K562 (cell line): ENCODE measurements at regions not wholly inside any gene's neighbourhood (a gene's known extent, or its start where the extent isn't known, plus 50 kb on each side); places are given as distances from the start of the nearest gene placed in this dataset.

Experiments used
- ATAC-seq: fragments of 200-7000 bp; cut with Tn5 transposase; 3 replicates; pipeline ENCODE4 v1.9.1; 2020; ENCODE audit warnings: moderate library complexity
- BruUV-seq: library from RNA; stranded (reverse); fragments of 400-500 nt; replicated peaks from 2 replicates; lab custom pipeline; 2021; lab: Mats Ljungman, UMichigan
- CTCF ChIA-PET: fragments of 300-600 bp; formaldehyde crosslinking; extraction: SDS; loops from one replicate; lab custom pipeline; 2021; ENCODE audit warnings: low intra/inter-chr PET ratio; lab: Yijun Ruan, JAX
- POLR2A ChIA-PET: fragments of 300-600, 350-650 bp; sonication (Branson Sonifier 250); formaldehyde crosslinking; extraction: SDS; loops from one replicate; lab custom pipeline; 2021; ENCODE audit warnings: antibody characterized with exemption, inconsistent platforms; lab: Yijun Ruan, JAX
- DNase-seq, 4 experiments: peaks; one replicate each; pipeline versions ENCODE4 v3.0.0 to v3.0.0-alpha.2; 2011 to 2018; ENCODE audit warnings: low spot score in 3 of 4, mixed read lengths in 3 of 4; ENCODE audit errors: extremely low read depth in 1 of 4
- FAIRE-seq: peaks from 2 replicates; lab custom pipeline; 2011; peaks lifted over from hg19 to GRCh38; lab: Jason Lieb, UNC
- H2AFZ ChIP-seq: 2 replicates; pipeline ENCODE4 v1.6.0; 2011; ENCODE audit warnings: low read depth, low read length, control low read depth, inconsistent platforms
- H3K27ac ChIP-seq: fragments of 200-600 bp; 3 replicates; pipeline ENCODE4 v1.8.0; 2011; ENCODE audit warnings: low read depth, mild to moderate bottlenecking, control low read depth, inconsistent platforms, low read length, moderate library complexity, mixed read lengths; ENCODE audit errors: extremely low read depth
- H3K27me3 ChIP-seq, 2 experiments: fragments of 300-600 bp in 1 of 2; 2 replicates in 1 of 2; 3 replicates in 1 of 2; pipeline versions ENCODE4 v1.6.0 to v1.8.0; 2011; ENCODE audit warnings: inconsistent platforms in 2 of 2, low read length in 2 of 2, mild to moderate bottlenecking in 1 of 2, mixed read lengths in 1 of 2, moderate library complexity in 1 of 2; ENCODE audit not compliant: control insufficient read depth in 2 of 2, insufficient read depth in 2 of 2
- H3K36me3 ChIP-seq: fragments of 300-600 bp; 3 replicates; pipeline ENCODE4 v1.8.0; 2011; ENCODE audit warnings: mild to moderate bottlenecking, low read length, inconsistent platforms; ENCODE audit not compliant: control insufficient read depth, insufficient read depth
- H3K4me1 ChIP-seq, 2 experiments: fragments of 200-600 bp in 1 of 2; replicated peaks in 1 of 2; 2 replicates in 1 of 2; 3 replicates in 1 of 2; pipeline versions ENCODE4 v1.5.1 to v1.8.0; 2011; ENCODE audit warnings: inconsistent platforms in 2 of 2, low read length in 2 of 2, mild to moderate bottlenecking in 1 of 2, mixed read lengths in 1 of 2, moderate library complexity in 1 of 2; ENCODE audit not compliant: control insufficient read depth in 2 of 2, insufficient read depth in 2 of 2
- H3K4me2 ChIP-seq: 2 replicates; pipeline ENCODE4 v1.6.1; 2011; ENCODE audit warnings: low read length, control low read depth, inconsistent platforms, mixed read lengths; ENCODE audit not compliant: insufficient read depth
- H3K4me3 ChIP-seq: fragments of 200-600 bp; sonication (generic), shearing (Covaris generic); 2 replicates; pipeline ENCODE4 v1.5.1; 2016; ENCODE audit warnings: control low read depth, inconsistent platforms
- H3K79me2 ChIP-seq: fragments of 200-600 bp; 3 replicates; pipeline ENCODE4 v1.8.0; 2011; ENCODE audit warnings: low read length, inconsistent platforms; ENCODE audit not compliant: control insufficient read depth, insufficient read depth
- H3K9ac ChIP-seq, 2 experiments: 2 replicates each; pipeline versions ENCODE4 v1.6.0 to v1.6.1; 2011; ENCODE audit warnings: low read depth in 2 of 2, low read length in 2 of 2, control low read depth in 1 of 2, inconsistent platforms in 1 of 2, mild to moderate bottlenecking in 1 of 2, mixed read lengths in 1 of 2; ENCODE audit not compliant: insufficient read depth in 1 of 2
- H3K9me1 ChIP-seq: one replicate; pipeline ENCODE4 v1.6.0; 2011; ENCODE audit warnings: inconsistent platforms, mild to moderate bottlenecking, low read length, moderate library complexity; ENCODE audit not compliant: control insufficient read depth, insufficient read depth
- H3K9me3 ChIP-seq: replicated peaks from 2 replicates; pipeline ENCODE4 v1.5.1; 2011; ENCODE audit warnings: low read depth, low read length, inconsistent platforms; ENCODE audit not compliant: control insufficient read depth, insufficient read depth
- H4K20me1 ChIP-seq: replicated peaks from 2 replicates; pipeline ENCODE4 v1.6.1; 2011; ENCODE audit warnings: low read length, inconsistent platforms, mixed read lengths; ENCODE audit not compliant: control insufficient read depth, insufficient read depth
- BRD9 ChIP-seq: fragments of 450-650 bp; IDR thresholded peaks from 2 replicates; pipeline ENCODE4 v1.6.1; 2018; ENCODE audit warnings: low read depth; ENCODE audit not compliant: partially characterized antibody
- CEBPZ ChIP-seq: fragments of 150-350 bp; IDR thresholded peaks from 2 replicates; pipeline ENCODE4 v1.6.1; 2014; ENCODE audit warnings: low read depth, mild to moderate bottlenecking, low read length, borderline replicate concordance
- TAF15 ChIP-seq: fragments of 200-400 bp; formaldehyde crosslinking; IDR thresholded peaks from 2 replicates; pipeline ENCODE4 v1.6.1; 2017; ENCODE audit warnings: mild to moderate bottlenecking, low read depth, low read length, moderate library complexity
- TARDBP ChIP-seq: fragments of 450-650 bp; IDR thresholded peaks from 2 replicates; pipeline ENCODE4 v1.6.1; 2016
- ZBTB12 ChIP-seq: fragments of 250-450 bp; sonication (Bioruptor Pico); IDR thresholded peaks from 2 replicates; pipeline ENCODE4 v1.4.0; 2020
- ZNF212 ChIP-seq: fragments of 450-650 bp; formaldehyde crosslinking; IDR thresholded peaks from 2 replicates; pipeline ENCODE4 v1.4.0; 2020; ENCODE audit warnings: mild to moderate bottlenecking
- ZNF764 ChIP-seq: fragments of 250-450 bp; sonication (Bioruptor Pico); IDR thresholded peaks from 2 replicates; pipeline ENCODE4 v1.4.0; 2020; ENCODE audit warnings: low read depth, mild to moderate bottlenecking, moderate library complexity
- ZNF830 ChIP-seq: fragments of 250-450 bp; sonication (Bioruptor Pico); IDR thresholded peaks from 2 replicates; pipeline ENCODE4 v1.5.0; 2021; ENCODE audit warnings: mild to moderate bottlenecking
- WGBS: fragments of 100-300 bp; shearing (Covaris generic); methylation state at CpG from one replicate; pipeline ENCODE4 v1.1.6; 2016; ENCODE audit warnings: low coverage, mixed read lengths; ENCODE audit not compliant: insufficient coverage; ENCODE audit errors: missing lambda C conversion rate; 5-methylcytosine and 5-hydroxymethylcytosine counted together
- in situ Hi-C: fragments of 300-500 bp; cut with MboI; formaldehyde crosslinking; loops from 4 replicates; pipeline ENCODE4 v1.15.0; 2018; ENCODE audit warnings: inconsistent platforms, mixed read lengths
- intact Hi-C: fragments of 100-400 bp; cut with micrococcal nuclease; formaldehyde crosslinking; loops from 2 replicates; pipeline ENCODE4 v1.14.2; 2022

- no peaks in the 10 kb centered on the region for H3K9me3 ChIP-seq
- DNase-seq (no peak), FAIRE-seq (no peak), ATAC-seq (no peak)
- H3K9ac ChIP-seq, result peak overlapping the region in 1 of 2 experiments; percentile 57; a peak in 1 of 4 replicates
- H3K4me3 ChIP-seq, result no peak overlapping the region
- no peak for TF ChIP-seq CEBPZ
- no peak for TF ChIP-seq ZBTB12 (CRISPR knock-in tag)
- TF ChIP-seq TARDBP, result no peak
- TF ChIP-seq ZNF764 (CRISPR knock-in tag), result no peak
- no peak for TF ChIP-seq ZNF830
- TF ChIP-seq TAF15, result no peak
- TF ChIP-seq BRD9, result no peak
- TF ChIP-seq ZNF212, result no peak
- CTCF ChIA-PET, result no interaction called here
- peaks cover 8 to 42% of the 10 kb centered on the region in 2 experiments for H3K4me1 ChIP-seq
- H2AFZ ChIP-seq, result no peak overlapping the region
- H3K79me2 ChIP-seq, result peaks cover 3% of the 10 kb centered on the region; the same call in 2 of the 3 replicates
- intact Hi-C loops, result no loop called here
- peaks cover under 1% of the 10 kb centered on the region for H3K9me1 ChIP-seq
- in situ Hi-C loops, result no loop called here
- POLR2A ChIA-PET, result interaction anchor here (0.9 kb wide), 1 partner anchor 50 kb away, joined by 5 read pairs; no protein-coding TSS in a partner anchor
- H3K27me3 ChIP-seq, result no peaks in the 10 kb centered on the region
- H3K36me3 ChIP-seq, result no peaks in the 10 kb centered on the region; the same call in 2 of the 3 replicates
- H4K20me1 ChIP-seq, result peaks cover 14% of the 10 kb centered on the region
- H3K4me2 ChIP-seq, result no peak overlapping the region
- H3K27ac ChIP-seq, result no peak overlapping the region
- 61% methylated on average over 9 of the region's 12 CpGs for WGBS
- BruUV-seq, result no TSS peak
These were observed 109.5 kb upstream of the CIBAR2 start for GRCh38 chr16:85221771-85222154.
